ENCODE measurements at regions not wholly inside any gene's neighbourhood (a gene's known extent, or its start where the extent isn't known, plus 50 kb on each side); places are given as distances from the start of the nearest gene placed in this dataset.
"Not testable (repeated sequence)": the region's sequence is repeated elsewhere in the genome, so short reads cannot be mapped to it uniquely, and the experiment has no call there.

DNA sequence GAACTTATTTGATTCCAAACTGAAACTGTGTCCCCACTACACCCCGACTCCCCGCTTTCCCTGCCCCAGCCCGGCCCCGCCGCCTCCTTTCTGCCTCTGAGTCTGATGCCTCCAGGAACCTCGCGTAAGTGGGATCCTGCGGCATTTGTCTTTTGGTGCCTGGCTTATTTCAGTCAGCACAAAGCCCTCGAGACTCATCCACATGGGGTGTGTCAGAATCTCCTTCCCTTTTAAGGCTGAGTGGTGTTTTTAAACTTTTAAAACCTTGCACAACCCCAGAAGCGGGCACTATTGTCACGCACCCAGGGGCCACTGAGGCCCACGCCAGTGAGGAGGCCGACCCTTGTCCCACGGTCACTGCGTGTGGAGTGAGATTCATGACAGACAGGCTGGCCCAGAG lies 206.9 kb downstream of the NPIPB11 start:
- DNase-seq (ENCODE audit: low spot score): not testable (repeated sequence)

DNA sequence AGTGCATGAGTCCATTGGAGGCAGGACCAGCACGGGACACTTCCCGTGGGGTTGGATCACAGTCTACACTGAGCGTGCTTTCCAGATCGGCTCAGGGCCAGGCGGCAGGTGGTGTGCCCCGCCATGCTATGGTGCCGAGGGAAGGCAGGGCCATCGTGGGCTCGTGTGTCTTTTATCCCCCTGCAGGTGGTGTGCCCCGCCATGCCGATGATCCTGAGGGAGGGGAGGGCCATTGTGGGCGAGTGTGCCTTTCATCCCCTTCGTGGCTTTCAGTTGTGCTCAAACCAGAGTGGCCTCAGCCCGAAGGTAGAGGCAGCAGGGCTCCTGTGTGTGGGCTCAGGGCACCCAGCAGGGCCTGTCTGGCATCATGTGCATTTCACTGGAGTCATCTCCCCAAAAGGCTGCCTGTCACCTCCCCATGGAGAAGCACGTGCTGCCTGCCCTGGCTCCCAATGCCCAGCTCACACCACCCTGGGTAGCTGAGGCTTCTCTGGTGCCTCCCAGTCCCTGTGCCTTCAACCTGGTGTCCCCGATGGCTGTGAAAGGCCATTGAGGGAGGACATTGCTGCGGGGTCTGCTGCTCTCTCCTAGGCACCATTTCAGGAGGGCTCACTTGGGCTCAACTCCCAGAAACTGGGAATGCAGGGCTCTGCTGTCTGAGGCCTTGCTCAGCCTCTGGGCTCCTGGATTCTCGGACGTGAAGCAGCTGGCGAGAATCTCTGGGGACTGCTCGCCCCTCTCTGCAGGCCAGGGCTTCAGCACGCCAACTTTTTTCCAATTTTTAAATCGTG lies 207.6 kb downstream of the NPIPB11 start:
- DNase-seq (ENCODE audit: low spot score): no peak

DNA sequence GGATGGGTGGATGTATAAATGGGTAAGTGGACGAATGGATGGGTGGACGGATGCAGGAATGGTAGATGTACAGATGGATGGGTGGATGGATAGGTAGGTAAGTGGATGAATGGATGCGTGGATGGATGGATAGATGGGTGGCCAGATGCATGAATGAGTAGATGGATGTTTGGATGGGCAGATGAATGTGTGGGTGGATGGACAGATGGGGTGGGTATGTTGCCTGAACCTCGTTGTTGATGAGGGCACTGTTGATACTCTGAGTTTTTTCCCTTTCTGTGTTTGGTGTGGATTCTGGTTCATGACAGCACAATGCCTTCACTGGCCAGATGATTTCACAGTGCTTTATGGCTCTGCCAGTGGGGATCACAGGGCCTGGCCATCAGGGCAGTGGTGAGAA lies 208.3 kb downstream of the NPIPB11 start:
- DNase-seq (ENCODE audit: low spot score): no peak

DNA sequence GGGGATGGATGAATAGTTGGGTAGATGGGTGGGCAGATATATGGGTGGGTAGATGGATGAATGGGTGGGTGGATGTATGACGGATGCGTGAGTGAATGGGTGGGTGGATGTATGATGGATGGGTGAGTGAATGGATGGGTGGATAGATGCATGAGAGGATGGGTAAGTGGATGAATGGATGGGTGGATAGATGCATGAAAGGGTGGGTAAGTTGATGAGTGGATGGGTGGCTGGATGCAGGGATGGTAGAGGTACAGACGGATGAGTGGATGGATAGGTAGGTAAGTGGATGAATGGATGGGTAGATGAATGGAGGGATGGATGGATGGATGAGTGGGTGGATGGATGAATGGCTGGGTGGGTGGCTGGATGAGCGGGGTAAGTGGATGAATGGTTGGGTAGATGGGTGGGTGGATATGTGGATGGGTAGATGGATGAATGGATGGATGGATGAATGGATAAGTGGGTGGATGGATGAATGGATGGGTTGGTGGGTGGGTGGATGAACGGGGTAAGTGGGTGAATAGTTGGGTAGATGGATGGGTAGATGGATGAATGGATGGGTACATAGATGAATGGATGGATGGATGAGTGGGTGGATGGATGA lies 208.9 kb downstream of the NPIPB11 start:
- not testable (repeated sequence) for DNase-seq (ENCODE audit: low spot score)

DNA sequence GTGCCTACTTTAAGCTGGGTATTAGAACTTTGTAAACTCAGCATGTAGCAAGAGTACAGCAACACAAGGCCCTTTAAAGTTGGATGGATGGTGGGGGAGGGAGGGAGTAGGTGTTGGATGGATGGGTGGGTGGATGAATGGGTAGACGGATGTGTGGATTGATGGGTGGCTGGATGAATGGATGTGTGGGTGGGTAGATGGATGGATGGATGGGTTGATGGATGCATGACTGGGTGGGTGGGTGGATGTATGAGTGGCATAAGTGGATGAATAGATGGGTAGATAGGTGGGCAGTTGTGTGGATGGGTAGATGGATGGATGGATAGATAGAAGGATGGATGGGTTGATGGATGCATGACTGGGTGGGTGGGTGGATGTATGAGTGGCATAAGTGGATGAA lies 209.8 kb downstream of the NPIPB11 start:
- not testable (repeated sequence) for DNase-seq (ENCODE audit: low spot score)

DNA sequence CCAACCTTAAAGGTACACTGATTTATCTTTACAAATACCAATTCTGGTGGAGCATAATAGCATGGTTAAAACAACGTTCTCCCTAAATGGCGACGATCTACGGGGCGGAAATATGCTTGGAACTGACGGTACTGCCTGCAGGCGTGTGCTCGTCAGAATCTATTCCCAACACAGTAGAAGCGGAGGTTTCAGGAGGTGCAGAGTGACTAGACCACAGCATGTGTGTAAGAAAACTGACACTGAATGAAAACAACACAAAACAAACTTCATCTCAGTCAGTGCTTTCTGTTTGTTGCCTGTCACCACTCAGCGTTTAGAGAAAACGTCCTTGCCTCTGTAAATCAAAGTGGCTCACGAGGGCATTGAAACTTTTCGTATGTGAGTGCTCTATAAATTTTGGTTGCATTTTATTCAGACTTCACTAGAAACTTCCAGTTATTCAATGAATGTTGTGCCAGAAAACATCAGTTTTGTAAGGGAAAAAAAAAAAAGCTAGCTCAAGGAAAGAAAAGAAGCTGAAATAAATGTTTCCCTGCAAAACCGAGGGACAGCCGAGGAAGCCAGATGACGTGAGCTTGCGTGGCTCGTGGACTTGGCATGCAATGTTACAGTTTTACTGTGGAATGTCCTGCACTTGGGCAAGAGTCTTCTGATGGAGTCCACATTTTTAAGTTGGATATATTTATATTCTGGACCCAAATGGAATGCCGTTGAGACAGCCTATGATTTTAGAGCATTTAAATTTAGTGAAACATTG lies 210.4 kb downstream of the LAT start:
- DNase-seq (ENCODE audit: low spot score): not testable (repeated sequence)

DNA sequence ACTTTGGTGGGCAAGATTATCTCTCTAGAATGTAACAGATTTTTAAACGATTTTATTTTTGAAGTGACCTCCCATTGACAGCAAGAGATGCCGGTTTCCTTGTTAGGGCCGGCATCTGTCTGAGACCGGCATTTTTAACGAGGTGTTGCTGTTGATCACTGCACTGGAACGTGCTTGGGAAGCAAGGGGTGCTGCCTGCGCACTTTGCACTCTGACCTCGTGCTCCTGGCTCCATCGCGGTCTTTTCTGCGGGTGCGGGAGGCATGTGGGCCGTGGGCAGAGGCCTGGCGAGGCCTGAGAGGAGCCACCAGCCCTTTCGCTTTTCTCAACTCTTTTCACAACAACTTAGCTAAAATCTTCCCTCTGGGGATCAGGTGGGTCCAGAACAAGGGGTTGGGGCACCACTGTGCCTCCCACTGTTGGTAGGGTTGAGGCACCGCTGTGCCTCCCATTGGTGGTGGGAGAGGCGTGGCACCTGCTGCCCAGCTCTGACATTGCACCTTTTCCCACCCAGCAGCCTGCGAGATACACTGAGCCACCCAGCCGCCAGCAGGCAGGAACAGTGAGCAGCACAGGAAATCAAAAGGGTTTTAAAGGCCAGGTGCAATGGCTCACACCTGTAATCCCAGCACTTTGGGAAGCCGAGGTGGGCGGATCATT lies 209.5 kb downstream of the LAT start:
- DNase-seq (ENCODE audit: low spot score): not testable (repeated sequence)

DNA sequence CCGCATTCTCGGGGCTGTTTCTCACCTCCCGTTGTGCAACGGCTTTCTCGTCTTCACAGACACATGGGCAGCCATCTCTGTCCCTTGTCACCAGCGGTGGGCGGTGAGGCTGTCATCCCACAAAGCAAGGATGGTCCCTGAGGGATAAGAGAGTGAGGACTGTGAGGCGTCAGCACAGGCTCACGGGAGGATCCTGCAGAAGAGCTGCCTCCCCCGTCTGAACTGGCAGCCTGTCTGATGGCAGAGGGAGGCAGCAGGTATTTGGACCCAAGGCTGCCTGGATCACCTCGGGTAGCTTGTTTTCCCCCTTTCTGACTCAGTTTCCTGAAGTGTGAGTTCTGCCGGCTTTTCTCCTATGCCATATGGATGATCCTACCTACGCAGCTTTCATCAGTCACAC lies 208.8 kb downstream of the LAT start:
- not testable (repeated sequence) for DNase-seq (ENCODE audit: low spot score)

DNA sequence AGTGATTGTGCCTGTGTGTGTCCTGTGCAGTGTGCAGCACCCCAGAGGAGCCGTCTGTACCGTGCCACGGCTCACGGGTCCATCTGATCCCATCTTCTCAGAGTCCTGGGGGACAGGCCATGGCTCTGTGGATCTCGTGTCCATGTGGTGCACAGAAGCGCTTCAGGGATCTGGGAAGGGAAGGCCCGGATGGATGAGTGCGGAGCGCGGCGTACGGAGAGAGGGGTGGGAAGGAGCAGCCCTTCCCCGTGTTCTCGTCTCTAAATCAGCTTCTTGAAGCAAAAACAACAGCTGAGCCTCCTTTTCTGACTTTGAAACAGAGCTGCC lies 208.4 kb downstream of the LAT start:
- DNase-seq (ENCODE audit: low spot score): not testable (repeated sequence)

DNA sequence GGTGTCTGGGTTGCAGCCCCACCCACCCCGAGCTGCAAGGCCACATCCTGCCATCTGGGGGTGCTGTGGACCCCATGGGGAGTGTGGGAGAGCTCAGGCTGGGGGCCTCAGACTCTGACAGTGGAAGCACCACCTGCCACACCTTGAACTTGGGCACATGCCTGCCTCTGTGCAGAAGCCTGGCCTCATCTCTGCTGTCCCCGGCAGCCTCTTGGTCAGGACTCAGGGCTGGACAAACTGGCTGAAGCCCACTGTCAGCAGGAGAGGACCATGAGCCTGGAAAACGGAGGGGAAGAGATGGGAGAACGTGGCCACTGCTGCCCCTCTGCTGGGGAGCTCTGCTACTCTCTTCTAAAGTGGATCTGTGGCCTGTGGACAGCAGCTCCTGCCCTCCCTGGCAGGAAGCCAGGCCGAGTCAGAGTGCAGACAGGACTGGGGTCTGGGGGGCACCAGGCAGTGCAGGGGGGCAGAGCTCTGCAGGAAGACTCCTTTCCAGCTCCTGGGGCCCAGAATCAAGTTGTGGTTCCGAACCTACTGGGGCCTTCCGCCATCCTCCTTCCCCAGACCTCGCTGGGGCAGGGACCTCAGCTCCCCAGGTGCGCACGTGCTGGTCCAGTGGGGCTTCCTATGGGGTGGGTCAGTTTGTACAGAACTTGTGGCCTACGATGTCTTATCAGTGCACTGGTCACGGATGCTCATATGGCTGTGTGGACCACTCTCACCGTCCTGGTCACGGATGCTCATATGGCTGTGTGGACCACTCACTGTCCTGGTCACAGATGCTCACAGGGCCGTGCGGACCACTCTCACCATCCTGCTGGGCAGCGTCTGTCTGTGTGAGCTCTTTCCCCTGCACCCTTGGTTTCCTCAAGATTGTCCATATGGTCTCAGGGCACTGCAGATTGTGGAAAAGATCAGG lies 207.7 kb downstream of the LAT start:
- DNase-seq (ENCODE audit: low spot score): no peak

DNA sequence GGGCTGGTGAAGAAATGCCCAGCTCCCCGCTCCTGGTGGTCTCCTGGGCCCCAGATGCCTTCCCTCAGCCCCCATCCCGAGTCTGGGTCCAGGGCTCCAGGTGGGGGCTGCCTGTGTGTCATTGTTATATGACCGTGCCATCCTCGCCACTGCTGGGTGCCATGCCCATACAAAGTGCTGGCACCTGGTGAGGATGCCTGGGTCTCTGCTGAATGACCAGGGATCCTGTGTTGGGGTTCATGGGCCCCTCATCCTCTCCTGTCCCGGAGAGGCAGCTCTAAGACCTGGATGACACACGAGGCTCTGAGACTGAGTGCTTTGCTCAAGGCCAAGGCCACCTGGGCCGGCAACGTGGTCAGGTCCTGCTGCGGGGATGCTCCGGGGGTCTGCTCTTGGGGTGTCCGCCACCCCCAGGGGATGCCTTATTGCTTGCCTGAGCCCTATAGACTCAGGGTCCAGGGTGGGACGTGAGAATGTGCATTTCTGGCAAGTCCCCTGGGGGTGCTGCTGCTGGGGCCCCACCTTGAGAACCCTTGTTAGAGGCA lies 206.9 kb downstream of the LAT start:
- DNase-seq (ENCODE audit: low spot score): not testable (repeated sequence)

DNA sequence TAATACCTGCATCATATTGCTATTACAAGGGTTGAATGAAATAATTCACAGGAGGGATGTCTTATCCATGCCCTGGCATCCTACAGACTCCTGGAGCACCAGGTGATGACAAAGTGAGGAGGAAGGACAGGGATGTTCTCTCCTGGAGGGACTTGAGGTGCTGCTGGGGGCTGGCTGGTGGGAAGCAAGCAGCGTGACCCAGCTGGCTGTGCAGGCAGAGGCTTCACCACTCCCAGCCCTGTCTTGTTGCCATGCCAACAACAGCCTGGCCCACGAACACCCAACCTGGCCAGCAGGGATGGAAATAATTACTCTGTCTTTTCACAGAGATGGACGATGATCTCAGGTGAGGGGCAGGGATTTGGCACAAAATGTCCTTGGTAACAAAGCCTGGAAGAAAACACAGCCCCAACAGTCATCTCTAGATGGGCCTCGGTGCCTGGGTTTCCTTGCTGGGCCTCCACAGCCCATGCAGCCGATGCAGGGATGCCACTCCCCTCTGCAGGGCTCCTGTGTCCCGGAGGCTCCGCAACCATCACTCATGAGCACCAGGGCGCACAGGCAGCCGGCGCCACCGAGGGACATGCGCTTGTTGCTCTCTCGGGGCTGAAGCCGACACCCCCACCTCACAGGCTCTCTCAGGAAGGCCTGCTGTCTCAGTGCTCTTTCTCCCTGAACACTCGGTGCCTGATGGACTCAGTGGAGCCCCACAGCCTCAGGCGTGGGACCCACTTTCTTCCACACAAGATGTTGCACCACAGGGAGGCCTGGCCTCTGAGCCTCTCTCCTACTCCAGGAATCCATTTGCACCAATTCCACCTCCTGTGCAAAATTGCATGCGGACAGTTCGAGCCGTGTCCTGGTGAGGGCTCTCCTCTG lies 205.9 kb downstream of the LAT start:
- DNase-seq (ENCODE audit: low spot score): not testable (repeated sequence)

DNA sequence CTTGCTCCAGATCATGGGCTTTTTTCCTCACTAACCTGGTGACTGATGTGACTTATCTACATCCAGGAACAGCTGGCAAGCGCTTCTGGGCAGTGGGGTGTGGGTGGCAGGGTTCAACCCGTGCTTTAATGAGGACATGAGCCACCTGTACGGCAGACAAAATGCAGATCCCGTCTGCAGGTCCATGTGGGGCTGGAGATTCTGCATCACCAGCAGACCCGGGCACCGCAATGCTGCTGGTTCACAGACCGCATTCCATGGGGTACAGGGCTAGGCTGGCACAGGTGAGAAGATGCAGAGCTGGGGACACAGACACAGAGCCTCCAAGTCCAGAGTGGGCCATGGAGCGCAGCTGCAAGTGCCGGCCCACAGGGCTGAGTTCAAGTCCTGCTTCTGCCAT lies 204.0 kb downstream of the LAT start:
- DNase-seq (ENCODE audit: low spot score): not testable (repeated sequence)

DNA sequence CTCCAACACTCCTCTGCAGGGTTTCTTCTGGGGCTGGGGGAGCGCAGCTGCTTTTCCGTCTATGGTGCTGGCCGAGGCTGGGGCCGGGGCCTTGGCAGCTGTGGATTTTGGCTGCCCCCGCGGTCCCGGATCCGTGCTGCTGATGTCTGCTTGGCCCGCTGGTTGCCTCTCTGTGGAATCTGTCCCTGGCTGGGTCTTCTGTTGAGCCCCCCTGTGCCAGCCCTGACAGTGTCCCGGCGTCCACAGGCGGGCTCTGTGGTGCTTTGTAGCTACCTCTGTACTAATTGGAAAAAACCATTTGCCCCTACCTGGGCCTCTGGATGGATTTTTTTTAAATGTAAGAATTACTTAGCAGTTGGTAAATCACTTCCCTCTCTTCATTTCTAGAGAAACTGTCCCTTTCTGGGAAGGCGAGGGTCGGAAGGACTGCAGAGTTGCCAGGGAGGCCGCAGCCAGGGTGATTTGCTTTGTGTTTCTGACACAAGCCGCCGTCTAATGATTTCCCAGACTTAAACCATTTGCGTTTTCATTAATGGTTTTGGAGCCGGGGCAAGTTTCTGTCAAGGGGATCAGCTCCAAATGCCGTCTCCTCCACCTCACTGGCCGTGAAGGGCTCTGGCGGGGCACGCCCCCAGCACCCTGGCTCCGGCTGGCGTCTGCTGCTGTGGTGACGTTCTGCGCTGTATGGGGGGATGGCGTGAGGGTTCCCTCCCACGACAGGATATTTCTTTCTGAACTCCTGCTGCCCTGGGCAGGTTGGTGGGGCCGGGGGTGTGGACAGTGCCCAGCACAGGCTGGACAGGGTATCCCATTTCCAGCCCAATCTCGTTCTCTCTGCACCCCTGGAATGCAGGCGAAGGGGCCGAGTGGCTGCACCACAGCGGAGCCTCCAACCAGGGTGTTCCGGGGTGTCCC lies 201.7 kb downstream of the LAT start:
- not testable (repeated sequence) for DNase-seq (ENCODE audit: low spot score)

DNA sequence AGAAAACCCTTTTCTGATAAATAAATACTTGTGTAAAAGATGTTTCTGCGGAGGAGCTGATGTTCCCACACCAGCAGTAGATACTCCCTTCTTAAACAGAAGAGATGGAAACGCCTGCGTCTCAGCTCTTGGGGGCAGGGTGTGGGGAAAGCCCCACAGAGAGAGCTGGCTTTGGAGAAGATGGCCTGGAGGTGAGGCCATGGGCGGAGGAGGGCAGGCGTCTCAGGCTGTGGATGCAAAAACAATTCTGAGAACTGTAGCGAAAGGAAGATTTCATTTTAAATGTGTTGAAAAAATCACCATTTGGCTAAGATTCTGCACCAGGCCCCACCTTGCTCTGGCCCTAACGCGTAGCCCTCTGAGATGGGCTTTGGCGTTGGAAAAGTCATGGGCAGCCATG lies 201.0 kb downstream of the LAT start:
- not testable (repeated sequence) for DNase-seq (ENCODE audit: low spot score)

DNA sequence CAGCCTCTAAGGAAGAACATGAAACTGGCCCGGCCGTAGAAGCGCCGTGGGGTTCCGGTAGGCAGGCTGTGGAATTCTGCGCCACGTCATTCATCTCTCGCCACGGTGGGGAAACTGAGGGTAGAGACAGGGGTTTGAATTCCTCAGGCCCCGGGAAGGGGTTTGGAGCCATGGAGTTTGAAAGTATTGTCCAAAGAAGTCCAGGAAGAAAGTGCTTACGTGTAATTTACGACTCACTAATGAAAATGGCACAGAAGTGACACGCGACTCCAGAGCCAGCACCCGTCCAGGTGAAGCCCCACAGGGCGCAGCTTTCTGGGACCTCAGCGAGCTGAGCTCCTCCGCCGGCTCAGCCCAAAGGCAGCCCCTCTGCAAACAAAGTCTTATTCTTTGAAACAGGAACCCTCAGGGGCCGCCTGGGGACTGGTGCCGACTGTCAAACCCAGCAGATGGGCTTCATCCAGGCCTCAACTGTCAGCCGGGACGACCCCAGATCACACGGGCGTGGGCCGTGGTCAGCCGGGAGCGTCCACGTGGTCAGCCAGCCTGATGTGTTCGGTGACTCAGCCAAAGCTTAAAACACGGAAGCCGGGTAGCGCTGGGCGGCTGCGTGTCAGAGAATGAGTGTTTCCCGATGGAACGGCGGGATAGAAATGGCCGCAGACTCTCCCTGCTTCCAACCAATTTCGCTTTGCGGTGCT lies 200.0 kb downstream of the LAT start:
- not testable (repeated sequence) for DNase-seq (ENCODE audit: low spot score)

DNA sequence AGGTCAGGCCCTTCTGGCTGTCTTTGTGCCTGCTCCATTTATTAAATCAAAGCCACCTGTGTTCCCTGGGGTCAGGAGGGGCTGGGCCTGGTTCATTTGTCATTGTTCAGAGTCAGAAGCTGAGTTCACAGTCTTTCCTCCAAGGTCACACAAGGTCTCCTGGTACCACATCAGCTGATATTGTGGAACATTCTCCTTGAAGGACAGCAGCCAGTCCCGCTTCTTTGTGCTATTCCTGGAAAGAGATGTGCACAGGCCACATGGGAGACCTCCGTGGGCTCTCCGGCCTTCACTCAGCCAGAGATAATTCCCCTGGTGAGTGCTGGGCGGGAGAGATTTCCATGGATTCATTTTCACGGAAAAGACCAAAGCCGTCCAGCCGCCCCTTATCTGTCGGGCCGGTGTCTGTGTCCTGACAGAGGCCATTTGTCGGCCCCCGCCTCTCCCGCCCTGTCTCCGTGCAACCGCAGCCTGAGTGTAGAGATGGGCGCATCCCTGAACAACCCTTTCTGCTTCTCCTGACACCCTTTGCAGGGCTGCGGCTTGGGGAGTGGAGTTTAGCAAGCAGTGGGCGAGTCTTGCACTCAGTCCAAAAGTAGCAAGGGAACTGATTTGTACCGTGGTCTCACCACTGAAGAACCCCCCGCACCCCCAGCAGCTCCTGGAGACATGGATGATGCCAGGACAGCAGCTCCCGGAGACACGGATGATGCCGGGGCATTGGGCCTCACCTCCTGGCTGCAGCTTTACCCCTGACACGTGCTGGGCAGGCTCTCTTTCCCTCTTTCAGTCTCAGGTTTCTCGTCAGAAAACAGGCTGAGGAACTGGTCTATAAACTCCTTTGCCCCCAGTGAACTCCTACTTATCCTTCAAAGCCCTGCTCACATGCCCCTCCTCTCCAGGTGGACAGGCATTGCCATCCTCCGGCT lies 198.4 kb downstream of the LAT start:
- not testable (repeated sequence) for DNase-seq (ENCODE audit: low spot score)

Measured in CD4-positive, alpha-beta T cell treated with Interleukin-15 for 4 hours (primary cell).